Pons (tissue), 1 donor: ENCODE measurements at regions not wholly inside any gene's neighbourhood (a gene's known extent, or its start where the extent isn't known, plus 50 kb on each side); places are given as distances from the start of the nearest gene placed in this dataset.
A peak's percentile ranks its signal among the peaks of the same experiment; 100 is the strongest.

ENCODE experiments used
- DNase-seq: peaks from one replicate; pipeline ENCODE4 v3.0.0-alpha.2; 2016; ENCODE audit warnings: low spot score

DNA sequence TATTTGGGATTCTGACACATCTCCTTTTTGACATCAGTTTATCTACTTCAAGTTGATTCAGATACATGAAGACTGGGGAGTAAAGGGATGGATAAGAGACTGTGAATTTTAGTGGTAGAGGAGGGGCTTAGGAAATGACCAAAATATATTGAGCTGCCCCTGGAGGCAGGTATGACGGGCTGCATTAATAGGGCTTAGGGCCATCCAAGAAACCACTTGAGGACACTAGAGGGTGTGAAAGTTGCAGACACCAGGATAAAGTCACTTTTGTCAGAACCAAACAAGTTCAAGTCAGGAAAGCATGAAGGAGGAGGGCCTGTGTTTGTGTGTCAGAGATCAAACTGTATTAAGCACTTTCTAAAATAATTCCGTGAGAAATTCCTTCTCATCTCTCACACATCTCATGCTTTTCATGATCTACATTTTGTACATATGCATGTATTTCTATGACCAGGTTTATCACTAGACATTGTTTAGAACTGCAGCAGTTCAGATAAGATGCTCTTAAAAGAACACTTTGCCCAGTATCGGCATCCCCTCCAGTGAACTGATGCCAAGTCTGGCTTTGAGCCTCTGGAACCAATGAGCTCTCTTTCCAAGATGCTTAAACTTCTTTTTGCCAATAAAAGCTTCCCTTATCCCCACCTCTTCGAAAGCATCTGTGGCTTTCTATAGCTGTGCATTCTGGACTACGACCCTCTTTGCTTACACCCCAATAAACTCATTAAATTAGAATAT is 136.9 kb downstream of the SLC38A1 start:
- no peak for DNase-seq

DNA sequence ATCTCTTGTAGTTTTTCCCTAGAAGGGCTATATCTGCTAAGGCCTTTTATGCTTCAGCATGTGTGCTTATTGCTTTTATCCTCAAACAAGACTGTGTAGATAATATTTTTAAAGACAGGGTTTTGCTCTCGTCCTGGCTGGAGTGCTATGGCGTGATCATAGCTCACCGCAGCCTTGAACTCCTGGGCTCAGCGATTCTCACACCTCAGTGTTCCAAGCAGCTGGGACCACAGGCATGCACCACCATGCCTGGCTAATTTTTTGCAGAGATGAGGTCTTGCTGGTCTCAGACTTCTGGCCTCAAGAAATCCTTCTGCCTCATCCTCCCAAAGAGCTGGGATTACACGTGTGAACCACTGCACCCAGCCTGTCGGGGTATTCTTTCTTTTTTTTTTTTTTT is 137.3 kb upstream of the SCAF11 start:
- DNase-seq: no peak

DNA sequence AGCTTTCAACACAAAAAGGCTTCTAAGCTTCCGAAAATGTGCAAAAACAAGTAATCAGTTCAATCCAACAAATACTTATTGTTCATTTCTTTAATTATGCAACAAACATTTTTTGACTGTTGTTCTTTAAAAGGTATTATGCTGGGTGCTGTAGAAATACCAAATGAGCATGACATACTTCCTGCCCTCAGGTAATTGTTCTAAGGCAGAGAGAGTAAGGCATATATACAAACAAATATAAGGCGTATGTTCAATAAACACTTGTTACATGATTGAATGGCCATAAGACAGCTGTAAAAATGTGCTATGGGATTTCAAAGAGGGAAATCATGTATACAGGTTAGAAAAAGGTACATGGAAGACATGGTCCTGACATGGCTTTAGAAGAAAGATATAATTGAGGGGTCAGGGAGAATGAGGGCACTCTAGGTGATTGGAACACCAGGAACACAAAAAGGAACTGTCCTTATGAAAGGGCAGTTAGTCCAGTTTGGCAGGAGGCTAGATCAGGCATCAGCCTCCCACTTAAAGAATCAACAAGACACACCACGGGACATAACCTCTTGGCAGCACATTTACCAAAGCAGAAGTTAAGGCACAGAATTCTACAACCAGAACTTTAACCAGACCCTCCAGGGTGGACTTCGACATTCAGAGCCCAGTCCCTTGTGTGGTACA is 135.8 kb upstream of the SCAF11 start:
- peak; percentile 60 for DNase-seq

DNA sequence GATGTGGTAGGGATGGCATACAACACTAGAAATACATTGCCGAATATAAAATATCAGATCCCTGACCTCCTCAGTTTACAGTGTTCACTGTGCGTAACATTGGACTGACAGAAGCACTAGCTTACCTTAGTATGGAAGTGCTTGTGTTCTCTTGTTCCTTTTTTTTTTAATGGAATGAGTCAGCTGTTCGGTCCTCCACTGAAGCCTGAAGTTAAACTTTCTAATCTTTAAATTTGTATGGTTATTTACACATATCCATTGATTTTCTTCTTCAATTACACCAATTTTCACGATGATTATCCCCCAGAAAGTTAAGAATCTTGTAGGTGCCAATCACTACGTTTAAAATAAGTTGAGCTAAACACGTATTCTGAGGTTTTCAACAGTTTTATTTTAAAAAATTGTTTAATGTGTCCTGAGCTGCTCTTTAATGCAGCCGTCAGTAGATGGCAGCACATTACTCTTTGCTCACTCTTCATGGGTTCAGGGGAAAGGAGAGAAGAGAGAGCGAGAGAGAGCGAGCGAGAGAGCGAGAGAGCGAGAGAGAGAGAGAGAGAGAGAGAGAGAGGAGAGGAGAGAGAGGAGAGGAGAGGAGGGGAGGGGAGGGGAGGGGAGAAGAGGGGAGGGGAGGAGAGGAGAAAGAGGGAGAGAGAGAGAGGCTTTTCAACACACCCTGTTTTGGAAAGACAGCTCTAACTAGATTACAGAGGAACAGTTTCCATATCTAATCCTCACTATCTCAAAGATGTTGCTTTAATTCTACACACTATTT is 134.7 kb upstream of the SCAF11 start:
- DNase-seq: peak; percentile 96

DNA sequence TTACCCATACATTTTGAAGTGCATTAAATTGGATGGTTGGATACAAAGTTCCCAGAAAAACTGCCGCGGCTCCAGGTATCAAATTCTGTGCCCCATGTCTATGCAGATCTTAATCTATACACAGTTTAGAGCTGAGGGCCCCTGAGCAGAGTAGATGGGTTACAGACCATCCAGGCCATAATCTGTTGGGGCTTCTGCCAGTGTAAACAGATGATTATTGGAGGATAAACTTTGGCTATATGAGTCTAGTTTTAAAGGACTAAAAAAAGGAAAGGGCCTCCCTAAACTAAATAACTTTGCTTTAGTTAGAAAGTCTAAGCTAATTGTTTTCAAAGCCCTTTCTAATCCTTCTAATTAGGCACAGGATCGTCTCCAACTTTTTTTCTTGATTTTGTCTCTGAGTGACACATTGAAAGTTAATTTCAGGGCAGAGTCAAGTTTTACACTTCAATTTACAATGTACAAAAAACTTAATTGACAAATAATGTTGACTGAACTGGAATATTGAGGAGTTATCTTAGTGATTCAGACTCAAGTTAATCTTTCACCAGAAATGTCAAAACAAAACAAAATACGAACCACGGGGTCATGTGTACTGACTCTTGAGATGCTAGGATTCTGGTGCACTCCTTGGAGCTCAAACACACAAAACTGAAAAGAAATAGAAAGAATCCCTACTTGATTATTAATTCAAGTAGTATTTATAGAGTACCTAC is 133.9 kb upstream of the SCAF11 start:
- DNase-seq: no peak

DNA sequence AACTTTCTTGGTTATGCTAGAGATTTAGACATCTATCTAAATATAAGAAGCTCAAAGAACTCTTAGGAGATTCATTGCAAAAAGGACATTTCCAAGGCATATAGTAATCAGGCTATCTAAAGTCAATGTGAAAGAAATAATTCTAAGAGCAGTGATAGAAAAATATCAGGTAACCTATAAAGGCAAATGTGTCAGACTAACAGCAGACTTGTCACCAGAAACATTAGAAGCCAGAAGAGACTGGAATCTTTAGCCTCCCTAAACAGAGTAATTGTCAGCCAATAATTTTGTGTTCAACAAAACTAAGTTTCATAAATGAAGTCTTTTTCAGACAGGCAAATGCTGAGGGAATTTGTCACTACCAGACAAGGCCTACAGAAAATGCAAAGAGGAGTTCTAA is 122.0 kb upstream of the SCAF11 start:
- no peak for DNase-seq

DNA sequence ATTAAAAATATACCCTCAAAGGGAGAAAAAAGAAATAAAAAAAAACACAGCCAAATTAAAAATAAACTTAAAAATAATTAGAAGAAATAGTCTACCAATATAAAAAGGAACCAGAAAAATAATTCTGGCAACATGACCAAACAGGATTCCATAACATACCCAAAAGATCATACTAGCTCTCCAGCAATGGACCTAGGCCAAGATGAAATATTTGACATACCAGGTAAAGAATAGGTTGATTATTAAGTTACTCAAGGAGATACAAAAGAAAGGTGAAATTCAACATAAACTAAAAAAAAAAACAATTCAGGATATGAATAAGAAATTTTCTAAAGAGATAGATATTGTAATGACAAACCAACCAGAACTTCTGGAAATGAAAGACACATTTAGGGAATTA is 121.3 kb upstream of the SCAF11 start:
- no peak for DNase-seq

DNA sequence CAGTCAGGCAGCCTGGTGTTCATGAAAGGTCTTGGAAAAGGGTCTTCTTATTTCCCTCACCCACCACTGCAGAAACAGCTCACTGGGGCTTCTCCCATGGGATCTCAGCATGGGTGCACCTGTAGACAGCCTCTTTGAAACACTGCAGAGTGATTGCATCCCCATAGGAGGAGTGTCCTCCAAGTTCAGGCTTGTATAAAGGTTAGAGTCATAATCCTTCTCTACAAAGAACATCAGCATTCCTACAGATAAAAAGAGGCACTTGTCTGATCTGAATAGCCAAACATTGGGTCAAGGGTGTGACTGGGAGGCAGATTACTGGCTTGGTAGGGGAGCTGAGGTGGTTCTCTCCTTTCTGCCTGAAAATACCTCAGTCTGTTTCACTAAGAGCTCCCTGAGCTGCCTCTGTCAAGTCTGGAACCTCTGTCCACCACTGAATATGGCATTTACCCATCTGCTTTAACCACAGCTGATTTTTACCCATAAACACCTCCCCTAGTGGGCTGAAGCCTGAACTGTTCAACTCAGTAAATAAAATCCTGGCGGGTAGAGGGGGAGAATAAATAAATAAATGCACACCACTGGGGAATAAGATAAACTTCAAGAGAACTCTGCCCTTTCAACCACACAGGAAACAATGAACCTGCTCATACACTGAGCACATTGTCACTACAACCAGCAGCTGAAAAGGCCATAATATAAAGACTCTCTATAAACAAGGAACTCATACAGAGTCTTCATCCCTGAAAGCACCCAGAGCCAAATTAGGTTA is 120.7 kb upstream of the SCAF11 start:
- no peak for DNase-seq

DNA sequence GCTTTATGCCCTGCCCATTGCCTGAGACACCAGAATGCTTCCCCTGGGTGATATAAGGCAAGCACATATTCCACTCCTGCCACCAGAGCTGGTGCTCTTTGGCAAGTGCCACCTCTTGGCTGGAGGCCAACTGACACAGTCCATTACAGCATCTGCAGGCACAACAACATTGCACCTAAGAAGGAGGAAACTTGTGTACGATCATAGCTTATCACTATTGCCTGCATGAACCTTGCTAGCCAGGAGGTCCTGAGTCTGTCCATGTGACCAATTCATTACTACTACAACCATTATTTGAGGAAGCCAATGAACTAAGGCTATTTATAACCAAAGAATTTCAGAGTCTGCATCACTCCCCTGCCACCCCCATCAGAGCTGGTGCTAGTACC is 119.8 kb upstream of the SCAF11 start:
- DNase-seq: no peak

DNA sequence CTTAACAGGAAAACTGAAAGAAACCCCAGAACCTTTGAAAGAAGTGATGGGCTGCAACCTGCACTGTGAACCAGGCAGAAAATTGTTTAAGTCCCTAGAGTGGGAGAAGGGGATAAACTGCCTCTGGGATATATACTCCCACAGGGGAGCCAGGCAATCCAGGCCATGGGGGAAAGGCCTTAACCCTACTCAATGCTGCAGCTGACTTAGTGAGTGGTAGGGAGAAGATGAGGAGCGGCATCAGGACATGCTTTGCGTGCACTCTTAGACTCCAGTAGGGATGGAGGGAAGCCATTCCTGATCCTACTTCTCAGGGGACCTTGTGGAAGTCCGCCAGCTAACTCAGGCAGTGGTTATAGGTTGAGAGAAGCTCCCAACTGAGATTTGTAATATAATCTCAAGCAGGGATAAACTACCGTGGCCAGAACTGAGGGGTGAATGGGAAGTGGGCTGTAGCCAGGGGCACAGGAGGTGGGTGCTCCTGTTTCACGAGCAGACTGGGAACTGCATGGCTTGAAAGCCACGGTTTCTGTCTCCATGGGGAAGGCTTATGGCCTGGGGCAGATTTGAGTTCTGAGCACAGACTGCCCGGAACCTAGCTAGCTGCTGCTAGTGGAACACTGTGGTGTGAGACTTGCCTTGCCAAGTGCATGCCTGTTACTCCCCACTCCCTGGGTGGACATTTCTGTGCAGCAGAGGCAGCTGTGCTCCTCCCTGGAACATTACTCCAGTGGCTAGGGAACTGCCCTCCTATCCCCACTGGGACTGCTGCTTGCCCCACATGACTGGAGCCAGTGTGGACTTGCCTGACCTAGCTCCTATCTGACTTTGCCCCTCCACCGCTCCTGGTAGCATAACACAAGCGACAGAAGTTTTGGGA is 119.2 kb upstream of the SCAF11 start:
- DNase-seq: no peak

DNA sequence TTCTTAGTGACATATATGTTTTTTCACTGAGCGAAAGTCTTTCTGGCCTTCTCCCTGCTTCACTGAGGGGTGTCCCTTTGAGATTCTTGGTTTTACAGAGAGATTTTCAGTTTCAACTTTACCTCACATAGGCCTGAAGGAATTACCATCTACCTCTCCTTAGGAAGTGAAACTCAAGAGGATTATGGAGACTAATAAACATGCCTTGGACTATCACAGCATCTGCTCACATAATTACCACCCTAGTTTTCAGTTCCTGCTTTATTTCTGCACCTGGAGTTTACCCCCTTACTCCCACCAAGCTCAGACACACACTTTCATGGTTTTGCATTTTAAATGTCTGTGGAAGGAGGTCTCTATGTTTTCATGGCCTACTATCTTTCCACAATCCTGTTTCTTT is 118.3 kb upstream of the SCAF11 start:
- DNase-seq: no peak

DNA sequence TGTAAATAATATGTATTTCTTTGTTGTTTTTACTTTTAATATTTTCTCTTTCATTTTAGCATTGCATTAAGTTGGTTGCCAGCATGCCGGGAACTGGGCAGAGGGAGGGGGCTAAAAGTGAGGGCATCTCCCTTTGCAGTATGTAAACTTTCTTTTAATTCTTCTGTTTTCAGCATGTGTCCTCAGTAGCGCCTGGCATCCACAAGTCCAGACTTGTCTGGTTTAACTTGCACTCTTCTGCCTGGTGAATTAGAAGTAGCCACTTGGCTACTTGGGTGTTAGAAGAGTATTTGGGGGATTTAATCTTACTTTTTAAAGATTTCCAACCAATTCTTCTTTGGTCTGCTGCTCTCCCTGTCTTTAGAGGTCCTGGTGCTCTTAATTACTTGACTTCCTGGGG is 117.2 kb upstream of the SCAF11 start:
- DNase-seq: no peak

DNA sequence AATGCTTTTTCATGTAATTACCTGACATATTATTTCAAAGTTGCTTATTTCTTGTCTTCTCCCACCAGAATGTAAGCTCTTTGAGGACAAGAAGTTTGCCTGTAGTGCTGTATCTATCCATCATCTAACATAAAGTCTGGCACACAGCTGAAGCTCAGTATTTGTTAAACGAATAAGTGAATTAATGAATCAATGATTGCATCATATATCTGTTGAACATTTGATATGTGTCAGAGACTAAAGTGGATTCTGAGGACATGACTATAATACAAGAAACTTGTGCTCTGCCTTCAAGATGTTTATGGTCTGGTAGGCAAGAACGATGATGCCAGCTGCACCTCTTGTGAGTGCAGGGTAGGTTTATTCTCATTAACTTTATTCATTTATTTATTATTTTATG is 115.4 kb upstream of the SCAF11 start:
- DNase-seq: no peak

DNA sequence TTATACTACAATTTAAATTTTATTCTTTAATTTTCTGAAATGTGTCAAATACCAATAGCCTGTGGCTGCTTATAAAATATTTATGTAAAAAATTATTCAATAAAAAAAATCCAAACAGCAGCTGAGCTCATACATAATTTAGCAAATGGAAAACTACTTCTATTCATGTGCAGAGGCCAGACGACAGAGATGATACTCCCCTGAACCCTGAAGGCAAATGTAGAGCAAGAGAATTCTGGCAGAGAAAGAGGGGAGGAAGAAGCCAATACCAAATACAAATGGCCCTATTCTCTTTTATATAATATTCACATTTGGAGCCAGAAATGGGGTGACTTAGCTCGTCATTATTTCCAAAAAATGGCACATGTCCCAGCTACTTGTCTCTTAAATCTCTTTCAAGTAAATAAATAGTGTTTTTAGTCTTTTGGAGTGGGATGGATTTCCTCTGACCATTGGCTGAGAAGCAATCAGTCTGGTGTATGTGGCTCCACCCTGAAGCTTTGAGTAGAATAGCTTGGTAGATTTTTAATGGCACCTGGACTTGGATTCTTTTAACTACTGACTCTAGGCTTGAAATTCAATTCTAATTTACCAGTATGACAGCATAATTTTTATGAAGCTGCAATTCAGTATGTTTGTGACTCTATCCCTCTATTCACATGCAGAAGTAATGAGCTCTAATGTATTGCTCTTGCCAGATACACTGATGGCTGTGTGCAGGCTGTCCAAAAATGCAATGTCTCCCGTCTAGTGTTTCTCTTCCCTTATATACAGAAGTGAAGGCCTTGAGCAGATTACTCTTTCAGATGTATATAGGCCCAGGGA is 113.4 kb upstream of the SCAF11 start:
- DNase-seq: peak; percentile 79

DNA sequence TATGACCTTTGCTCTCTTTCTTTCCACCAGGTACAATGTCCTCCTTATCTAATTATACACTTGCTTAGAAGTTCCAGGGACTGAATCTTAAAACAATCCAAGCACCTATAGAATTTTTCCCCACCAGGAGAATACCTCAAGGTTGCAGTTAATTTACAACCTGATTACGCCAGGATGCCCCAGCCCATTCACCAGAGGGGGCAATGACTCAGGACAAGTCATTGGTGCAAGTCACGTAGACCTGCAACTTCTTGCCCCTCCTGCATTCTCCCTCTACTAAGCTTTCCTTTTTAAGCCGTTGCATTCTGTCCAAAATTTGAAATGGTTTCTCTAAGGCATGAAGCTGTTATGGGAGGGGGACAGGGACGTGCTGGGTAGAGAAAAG is 111.1 kb upstream of the SCAF11 start:
- no peak for DNase-seq

DNA sequence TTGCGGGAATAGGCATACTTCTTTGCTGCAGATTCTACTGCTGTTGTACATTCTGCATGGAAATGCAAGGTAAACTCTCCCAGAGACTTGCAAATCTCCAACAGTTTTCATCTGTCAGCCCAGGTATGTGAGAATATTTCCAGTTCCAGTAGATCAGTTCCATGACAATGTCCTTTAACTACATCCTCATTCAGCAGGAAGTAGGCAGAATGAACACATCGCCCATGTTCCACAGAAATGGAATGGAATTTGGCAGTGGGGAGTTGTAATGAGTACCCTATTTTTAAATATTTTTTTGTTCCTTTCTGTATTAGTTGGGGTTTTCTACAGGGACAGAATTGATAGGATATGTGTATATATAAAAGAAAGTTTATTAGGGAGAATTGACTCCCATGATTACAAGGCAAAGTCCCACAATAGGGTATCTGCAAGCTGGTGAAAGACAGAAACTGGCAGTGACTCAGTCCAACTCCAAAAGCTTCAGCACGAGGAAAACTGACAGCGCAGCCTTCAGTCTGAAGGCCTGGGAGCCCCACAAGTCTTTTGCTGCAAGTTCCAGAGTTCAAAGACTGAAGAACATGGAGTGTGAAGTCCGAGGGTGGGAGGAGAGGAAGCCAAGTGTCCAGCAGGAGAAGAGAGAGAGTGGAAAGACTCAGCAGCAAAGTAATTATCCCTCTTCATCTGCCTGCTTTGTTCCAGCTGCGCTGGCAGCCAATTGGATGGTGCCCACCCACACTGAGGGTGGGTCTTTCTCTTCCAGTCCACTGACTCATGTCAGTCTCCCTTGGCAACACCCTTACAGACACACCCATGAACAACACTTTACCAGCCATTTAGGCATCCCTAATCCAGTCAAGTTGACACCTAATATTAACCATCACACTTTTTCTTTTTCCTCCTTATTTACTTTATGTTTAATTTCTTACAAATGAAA is 110.4 kb upstream of the SCAF11 start:
- no peak for DNase-seq

DNA sequence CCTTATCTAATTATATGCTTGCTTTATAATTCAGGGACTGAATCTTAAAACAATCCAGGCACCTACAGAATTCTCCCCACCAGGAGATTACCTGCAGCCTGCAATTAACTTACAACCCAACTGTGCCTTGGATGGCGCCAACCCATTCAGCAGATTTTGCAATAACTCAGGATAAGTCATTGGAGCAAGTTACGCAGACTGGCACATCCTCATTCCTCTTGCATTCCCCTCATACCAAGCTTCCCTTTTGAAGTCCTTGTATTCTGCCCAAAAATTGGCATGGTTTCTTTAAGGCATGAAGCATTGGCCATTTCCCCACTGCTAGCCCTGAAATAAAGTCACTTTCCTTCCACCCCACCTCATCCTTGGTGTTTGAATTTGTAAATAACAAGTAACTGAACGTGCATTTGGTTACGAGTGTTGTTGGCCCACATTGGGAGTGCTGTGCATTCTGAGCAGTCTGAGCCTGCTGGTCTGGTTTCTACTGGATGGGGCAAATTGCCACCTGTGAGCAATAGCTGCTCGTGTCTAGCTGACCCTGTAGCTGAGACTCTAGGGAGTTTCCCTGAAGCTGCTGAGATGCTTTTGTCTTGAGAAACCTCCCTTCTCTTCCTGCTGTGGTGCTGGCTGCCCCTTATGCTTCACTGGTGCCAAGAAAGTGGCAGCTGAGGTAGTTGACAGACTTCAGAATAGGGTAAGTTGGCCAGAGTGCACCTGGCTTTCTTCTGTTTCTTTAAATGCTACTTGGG is 99.2 kb upstream of the SCAF11 start:
- DNase-seq: no peak

DNA sequence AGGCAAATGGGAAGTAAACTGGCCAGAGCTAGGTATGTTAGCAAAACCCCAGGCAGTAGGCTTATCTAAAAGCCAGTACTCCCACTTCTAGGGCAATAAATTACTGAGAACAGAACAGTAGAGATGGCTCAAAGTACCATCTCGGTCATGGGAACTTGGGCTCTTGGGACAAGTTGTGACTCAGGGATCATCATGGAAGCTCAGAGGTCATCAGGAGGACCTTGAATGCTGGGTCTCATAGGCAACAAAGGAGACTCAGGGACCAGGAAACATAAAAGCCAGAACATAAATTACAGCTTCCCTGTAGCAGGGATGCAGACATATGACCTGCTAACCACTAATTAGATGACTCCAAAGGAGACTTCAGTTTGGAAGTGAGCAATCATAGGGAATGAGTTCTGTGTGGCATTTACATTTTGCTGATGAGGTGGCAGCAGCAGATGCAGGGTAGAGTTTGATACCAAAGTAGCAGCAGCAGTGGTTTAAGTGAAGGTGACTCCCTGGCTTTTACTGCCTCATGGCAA is 97.6 kb upstream of the SCAF11 start:
- DNase-seq: no peak
